MM.1S (cell line): ENCODE measurements at regions not wholly inside any gene's neighbourhood (a gene's known extent, or its start where the extent isn't known, plus 50 kb on each side); places are given as distances from the start of the nearest gene placed in this dataset.

ENCODE experiments used
- DNase-seq: peaks from one replicate; pipeline ENCODE4 v3.0.0-alpha.2; 2015
- H2AFZ ChIP-seq: fragments of 300-600 bp; sonication (generic); 2 replicates; pipeline ENCODE4 v1.6.0; 2016; ENCODE audit warnings: antibody characterized with exemption, low read length
- H3F3A ChIP-seq: fragments of 300-600 bp; sonication (generic); 2 replicates; pipeline ENCODE4 v1.6.1; 2016; ENCODE audit warnings: mild to moderate bottlenecking, antibody characterized with exemption, low read length, moderate library complexity, mixed read lengths; ENCODE audit not compliant: insufficient read depth
- H3K27ac ChIP-seq: fragments of 300-600 bp; sonication (generic); 2 replicates; pipeline ENCODE4 v1.5.1; 2016; ENCODE audit warnings: mild to moderate bottlenecking, low read length
- H3K27me3 ChIP-seq: fragments of 300-600 bp; sonication (generic); replicated peaks from 2 replicates; pipeline ENCODE4 v1.6.0; 2016; ENCODE audit warnings: low read length; ENCODE audit not compliant: insufficient read depth
- H3K36me3 ChIP-seq: fragments of 300-600 bp; sonication (generic); replicated peaks from 2 replicates; pipeline ENCODE4 v1.6.1; 2016; ENCODE audit warnings: mild to moderate bottlenecking, low read length, mixed read lengths; ENCODE audit not compliant: insufficient read depth
- H3K4me1 ChIP-seq: fragments of 300-600 bp; sonication (generic); 2 replicates; pipeline ENCODE4 v1.6.1; 2016; ENCODE audit warnings: low read length, mixed read lengths
- H3K4me2 ChIP-seq: fragments of 300-600 bp; sonication (generic); 2 replicates; pipeline ENCODE4 v1.6.0; 2016; ENCODE audit warnings: low read depth, low read length
- H3K4me3 ChIP-seq: fragments of 300-600 bp; sonication (generic); 2 replicates; pipeline ENCODE4 v1.5.1; 2016; ENCODE audit warnings: low read length, mixed read lengths
- H3K79me2 ChIP-seq: fragments of 300-600 bp; sonication (generic); 2 replicates; pipeline ENCODE4 v1.6.1; 2016; ENCODE audit warnings: mixed run types, low read length, mixed read lengths
- H3K9ac ChIP-seq: fragments of 300-600 bp; sonication (generic); 2 replicates; pipeline ENCODE4 v1.6.1; 2016; ENCODE audit warnings: low read length, mixed read lengths
- H3K9me2 ChIP-seq: fragments of 300-600 bp; sonication (generic); replicated peaks from 2 replicates; pipeline ENCODE4 v1.6.1; 2016; ENCODE audit warnings: mild to moderate bottlenecking, low read length, mixed read lengths; ENCODE audit not compliant: insufficient read depth
- H3K9me3 ChIP-seq: fragments of 300-600 bp; sonication (generic); replicated peaks from 2 replicates; pipeline ENCODE4 v1.6.1; 2016; ENCODE audit warnings: mild to moderate bottlenecking, low read length, mixed read lengths; ENCODE audit not compliant: insufficient read depth
- H4K20me1 ChIP-seq: fragments of 300-600 bp; sonication (generic); 2 replicates; pipeline ENCODE4 v1.6.1; 2016; ENCODE audit warnings: mild to moderate bottlenecking, low read length, moderate library complexity, mixed read lengths; ENCODE audit not compliant: insufficient read depth
- CTCF ChIP-seq: fragments of 300-600 bp; sonication (generic); IDR thresholded peaks from 2 replicates; pipeline ENCODE4 v1.5.1; 2016; ENCODE audit warnings: antibody characterized with exemption, low read length, mixed read lengths
- EZH2 ChIP-seq: fragments of 300-600 bp; sonication (generic); optimal IDR thresholded peaks from 2 replicates; pipeline ENCODE3; 2017; ENCODE audit warnings: low read depth, mild to moderate bottlenecking, antibody characterized with exemption, low read length, mixed read lengths
- EZH2phosphoT487 ChIP-seq: fragments of 300-600 bp; sonication (generic); IDR thresholded peaks from 2 replicates; pipeline ENCODE4 v1.6.1; 2018; ENCODE audit warnings: antibody characterized with exemption, low read length

GRCh38 chr13:34019870-34020269 lies 201.9 kb downstream of the RFC3 start:
- no peak for DNase-seq
- Histone ChIP-seq H3K4me2 (no peak overlapping the region), H3K79me2 (no peaks in the 10 kb centered on the region), H3K4me1 (no peaks in the 10 kb centered on the region), H2AFZ (no peak overlapping the region), H3K36me3 (no peaks in the 10 kb centered on the region), H3K4me3 (no peak overlapping the region), H3K9me3 (no peaks in the 10 kb centered on the region), H3K27me3 (no peaks in the 10 kb centered on the region), H3K9ac (no peak overlapping the region), H3K9me2 (no peaks in the 10 kb centered on the region), H3K27ac (no peak overlapping the region), H3F3A (no peaks in the 10 kb centered on the region), H4K20me1 (no peaks in the 10 kb centered on the region)
- no peak for TF ChIP-seq EZH2
- no peak for TF ChIP-seq EZH2phosphoT487
- TF ChIP-seq CTCF, result no peak

- no peaks in the 10 kb centered on the region for H4K20me1 ChIP-seq
- no peak overlapping the region for H2AFZ ChIP-seq
- no peaks in the 10 kb centered on the region for H3K9me2 ChIP-seq
- H3K36me3 ChIP-seq, result no peaks in the 10 kb centered on the region
- no peak overlapping the region for H3K4me3 ChIP-seq
- H3K27ac ChIP-seq, result no peak overlapping the region
- no peak for DNase-seq
- H3K9me3 ChIP-seq, result no peaks in the 10 kb centered on the region
- H3K27me3 ChIP-seq, result no peaks in the 10 kb centered on the region
- no peak overlapping the region for H3K4me2 ChIP-seq
- TF ChIP-seq EZH2 (no peak), CTCF (no peak), EZH2phosphoT487 (no peak)
- H3K79me2 ChIP-seq, result no peaks in the 10 kb centered on the region
- H3K4me1 ChIP-seq, result no peaks in the 10 kb centered on the region
- H3F3A ChIP-seq, result no peaks in the 10 kb centered on the region
- no peak overlapping the region for H3K9ac ChIP-seq
Measured at GRCh38 chr13:34020388-34020787, 202.4 kb downstream of the RFC3 start.

- Histone ChIP-seq H4K20me1 (no peaks in the 10 kb centered on the region), H2AFZ (no peak overlapping the region), H3K9me3 (no peaks in the 10 kb centered on the region), H3K27me3 (no peaks in the 10 kb centered on the region), H3K9me2 (no peaks in the 10 kb centered on the region), H3K4me3 (no peak overlapping the region), H3K36me3 (no peaks in the 10 kb centered on the region), H3F3A (no peaks in the 10 kb centered on the region), H3K4me2 (no peak overlapping the region), H3K79me2 (no peaks in the 10 kb centered on the region), H3K27ac (no peak overlapping the region), H3K4me1 (no peaks in the 10 kb centered on the region), H3K9ac (no peak overlapping the region)
- DNase-seq, result no peak
- TF ChIP-seq EZH2phosphoT487, result no peak
- no peak for TF ChIP-seq EZH2
- no peak for TF ChIP-seq CTCF
Measured at GRCh38 chr13:34021619-34022018, 203.7 kb downstream of the RFC3 start.
